K562 (cell line): ENCODE measurements at regions not wholly inside any gene's neighbourhood (a gene's known extent, or its start where the extent isn't known, plus 50 kb on each side); places are given as distances from the start of the nearest gene placed in this dataset.
A peak's percentile ranks its signal among the peaks of the same experiment; 100 is the strongest.

Experiments used
- ATAC-seq: fragments of 200-7000 bp; cut with Tn5 transposase; 3 replicates; pipeline ENCODE4 v1.9.1; 2020; ENCODE audit warnings: moderate library complexity
- BruUV-seq: library from RNA; stranded (reverse); fragments of 400-500 nt; replicated peaks from 2 replicates; lab custom pipeline; 2021; lab: Mats Ljungman, UMichigan
- CTCF ChIA-PET: fragments of 300-600 bp; formaldehyde crosslinking; extraction: SDS; loops from one replicate; lab custom pipeline; 2021; ENCODE audit warnings: low intra/inter-chr PET ratio; lab: Yijun Ruan, JAX
- POLR2A ChIA-PET: fragments of 300-600, 350-650 bp; sonication (Branson Sonifier 250); formaldehyde crosslinking; extraction: SDS; loops from one replicate; lab custom pipeline; 2021; ENCODE audit warnings: antibody characterized with exemption, inconsistent platforms; lab: Yijun Ruan, JAX
- DNase-seq, 4 experiments: peaks; one replicate each; pipeline versions ENCODE4 v3.0.0 to v3.0.0-alpha.2; 2011 to 2018; ENCODE audit warnings: low spot score in 3 of 4, mixed read lengths in 3 of 4; ENCODE audit errors: extremely low read depth in 1 of 4
- FAIRE-seq: peaks from 2 replicates; lab custom pipeline; 2011; peaks lifted over from hg19 to GRCh38; lab: Jason Lieb, UNC
- H2AFZ ChIP-seq: 2 replicates; pipeline ENCODE4 v1.6.0; 2011; ENCODE audit warnings: low read depth, low read length, control low read depth, inconsistent platforms
- H3K27ac ChIP-seq: fragments of 200-600 bp; 3 replicates; pipeline ENCODE4 v1.8.0; 2011; ENCODE audit warnings: low read depth, mild to moderate bottlenecking, control low read depth, inconsistent platforms, low read length, moderate library complexity, mixed read lengths; ENCODE audit errors: extremely low read depth
- H3K27me3 ChIP-seq, 2 experiments: fragments of 300-600 bp in 1 of 2; 2 replicates in 1 of 2; 3 replicates in 1 of 2; pipeline versions ENCODE4 v1.6.0 to v1.8.0; 2011; ENCODE audit warnings: inconsistent platforms in 2 of 2, low read length in 2 of 2, mild to moderate bottlenecking in 1 of 2, mixed read lengths in 1 of 2, moderate library complexity in 1 of 2; ENCODE audit not compliant: control insufficient read depth in 2 of 2, insufficient read depth in 2 of 2
- H3K36me3 ChIP-seq: fragments of 300-600 bp; 3 replicates; pipeline ENCODE4 v1.8.0; 2011; ENCODE audit warnings: mild to moderate bottlenecking, low read length, inconsistent platforms; ENCODE audit not compliant: control insufficient read depth, insufficient read depth
- H3K4me1 ChIP-seq, 2 experiments: fragments of 200-600 bp in 1 of 2; replicated peaks in 1 of 2; 2 replicates in 1 of 2; 3 replicates in 1 of 2; pipeline versions ENCODE4 v1.5.1 to v1.8.0; 2011; ENCODE audit warnings: inconsistent platforms in 2 of 2, low read length in 2 of 2, mild to moderate bottlenecking in 1 of 2, mixed read lengths in 1 of 2, moderate library complexity in 1 of 2; ENCODE audit not compliant: control insufficient read depth in 2 of 2, insufficient read depth in 2 of 2
- H3K4me2 ChIP-seq: 2 replicates; pipeline ENCODE4 v1.6.1; 2011; ENCODE audit warnings: low read length, control low read depth, inconsistent platforms, mixed read lengths; ENCODE audit not compliant: insufficient read depth
- H3K4me3 ChIP-seq: fragments of 200-600 bp; sonication (generic), shearing (Covaris generic); 2 replicates; pipeline ENCODE4 v1.5.1; 2016; ENCODE audit warnings: control low read depth, inconsistent platforms
- H3K79me2 ChIP-seq: fragments of 200-600 bp; 3 replicates; pipeline ENCODE4 v1.8.0; 2011; ENCODE audit warnings: low read length, inconsistent platforms; ENCODE audit not compliant: control insufficient read depth, insufficient read depth
- H3K9ac ChIP-seq, 2 experiments: 2 replicates each; pipeline versions ENCODE4 v1.6.0 to v1.6.1; 2011; ENCODE audit warnings: low read depth in 2 of 2, low read length in 2 of 2, control low read depth in 1 of 2, inconsistent platforms in 1 of 2, mild to moderate bottlenecking in 1 of 2, mixed read lengths in 1 of 2; ENCODE audit not compliant: insufficient read depth in 1 of 2
- H3K9me1 ChIP-seq: one replicate; pipeline ENCODE4 v1.6.0; 2011; ENCODE audit warnings: inconsistent platforms, mild to moderate bottlenecking, low read length, moderate library complexity; ENCODE audit not compliant: control insufficient read depth, insufficient read depth
- H3K9me3 ChIP-seq: replicated peaks from 2 replicates; pipeline ENCODE4 v1.5.1; 2011; ENCODE audit warnings: low read depth, low read length, inconsistent platforms; ENCODE audit not compliant: control insufficient read depth, insufficient read depth
- H4K20me1 ChIP-seq: replicated peaks from 2 replicates; pipeline ENCODE4 v1.6.1; 2011; ENCODE audit warnings: low read length, inconsistent platforms, mixed read lengths; ENCODE audit not compliant: control insufficient read depth, insufficient read depth
- BHLHE40 ChIP-seq: IDR thresholded peaks from 2 replicates; pipeline ENCODE4 v1.6.1; 2011; ENCODE audit warnings: low read length, improper control_type of control experiment
- BMI1 ChIP-seq: fragments of 150-350 bp; IDR thresholded peaks from 2 replicates; pipeline ENCODE4 v1.6.1; 2014; ENCODE audit warnings: low read length
- C11orf30 ChIP-seq: fragments of 450-650 bp; IDR thresholded peaks from 2 replicates; pipeline ENCODE4 v1.6.1; 2016; ENCODE audit warnings: low read depth, mild to moderate bottlenecking
- CEBPB ChIP-seq: fragments of 450-650 bp; IDR thresholded peaks from 2 replicates; pipeline ENCODE4 v1.6.1; 2016; ENCODE audit warnings: missing genetic modification characterization, missing compliant biosample characterization
- CREB3L1 ChIP-seq: fragments of 450-650 bp; IDR thresholded peaks from 2 replicates; pipeline ENCODE4 v1.6.1; 2014; ENCODE audit warnings: low read depth, mild to moderate bottlenecking, moderate library complexity, borderline replicate concordance
- HDGF ChIP-seq: fragments of 450-650 bp; IDR thresholded peaks from 2 replicates; pipeline ENCODE4 v1.6.1; 2016
- MAFG ChIP-seq: fragments of 450-650 bp; conservative IDR thresholded peaks from 2 replicates; pipeline ENCODE4 v1.6.1; 2016; ENCODE audit warnings: missing genetic modification characterization, missing compliant biosample characterization
- MAFK ChIP-seq: IDR thresholded peaks from 2 replicates; pipeline ENCODE4 v1.6.1; 2011; ENCODE audit warnings: low read length, improper control_type of control experiment
- MEF2D ChIP-seq: conservative IDR thresholded peaks from 2 replicates; pipeline ENCODE4 v1.6.1; 2016; ENCODE audit warnings: low read depth, missing genetic modification characterization, missing compliant biosample characterization
- MIER1 ChIP-seq: fragments of 450-650 bp; IDR thresholded peaks from 2 replicates; pipeline ENCODE4 v1.6.1; 2016; ENCODE audit warnings: antibody characterized with exemption, mild to moderate bottlenecking, low read depth
- NFE2 ChIP-seq: IDR thresholded peaks from 2 replicates; pipeline ENCODE4 v1.6.1; 2014; ENCODE audit warnings: antibody characterized with exemption, low read depth
- NFE2L1 ChIP-seq: fragments of 450-650 bp; IDR thresholded peaks from 2 replicates; pipeline ENCODE4 v1.6.1; 2016; ENCODE audit warnings: missing genetic modification characterization, low read depth, mild to moderate bottlenecking, missing compliant biosample characterization, moderate library complexity, borderline replicate concordance
- SIN3A ChIP-seq, 2 experiments: fragments of 150-350 bp in 1 of 2; IDR thresholded peaks; 2 replicates each; pipeline ENCODE4 v1.6.1; 2011 to 2016; ENCODE audit warnings: borderline replicate concordance in 2 of 2, low read depth in 2 of 2, low read length in 2 of 2, mild to moderate bottlenecking in 2 of 2, moderate library complexity in 2 of 2; ENCODE audit not compliant: control insufficient read depth in 1 of 2
- SPI1 ChIP-seq: IDR thresholded peaks from 2 replicates; pipeline ENCODE4 v1.6.1; 2011; ENCODE audit warnings: low read depth, low read length, control low read depth, borderline replicate concordance
- THRAP3 ChIP-seq: fragments of 450-650 bp; IDR thresholded peaks from 2 replicates; pipeline ENCODE4 v1.6.1; 2016; ENCODE audit warnings: mild to moderate bottlenecking, inconsistent platforms, borderline replicate concordance
- TRIM28 ChIP-seq: fragments of 450-650 bp; IDR thresholded peaks from 2 replicates; pipeline ENCODE4 v1.6.1; 2017
- ZNF175 ChIP-seq: fragments of 200-800 bp; sonication (Bioruptor generic); IDR thresholded peaks from 2 replicates; pipeline ENCODE4 v1.6.1; 2016; ENCODE audit warnings: low read depth, mild to moderate bottlenecking, missing genetic modification characterization, missing compliant biosample characterization
- ZNF445 ChIP-seq: fragments of 250-450 bp; sonication (Bioruptor Pico); IDR thresholded peaks from 2 replicates; pipeline ENCODE4 v1.4.0; 2020; ENCODE audit warnings: low read depth, mild to moderate bottlenecking, moderate library complexity
- WGBS: fragments of 100-300 bp; shearing (Covaris generic); methylation state at CpG from one replicate; pipeline ENCODE4 v1.1.6; 2016; ENCODE audit warnings: low coverage, mixed read lengths; ENCODE audit not compliant: insufficient coverage; ENCODE audit errors: missing lambda C conversion rate; 5-methylcytosine and 5-hydroxymethylcytosine counted together
- in situ Hi-C: fragments of 300-500 bp; cut with MboI; formaldehyde crosslinking; loops from 4 replicates; pipeline ENCODE4 v1.15.0; 2018; ENCODE audit warnings: inconsistent platforms, mixed read lengths
- intact Hi-C: fragments of 100-400 bp; cut with micrococcal nuclease; formaldehyde crosslinking; loops from 2 replicates; pipeline ENCODE4 v1.14.2; 2022

GRCh38 chr9:108300306-108301287, 555.2 kb downstream of the ACTL7B start:
- ChIA-PET CTCF (no interaction called here), POLR2A (no interaction called here)
- no peaks in the 10 kb centered on the region for H4K20me1 ChIP-seq
- no peaks in the 10 kb centered on the region for H3K36me3 ChIP-seq
- no peak overlapping the region for H2AFZ ChIP-seq
- H3K9me1 ChIP-seq: no peaks in the 10 kb centered on the region
- H3K9ac ChIP-seq: no peak overlapping the region
- H3K4me1 ChIP-seq: no peaks in the 10 kb centered on the region
- no peaks in the 10 kb centered on the region for H3K9me3 ChIP-seq
- FAIRE-seq: no peak
- TF ChIP-seq NFE2L1 (tag) (no peak), MEF2D (no peak), MAFG (0 out of 2 replicates have a peak, but pooled peaks have one; percentile 32), BHLHE40 (0 out of 2 replicates have a peak, but pooled peaks have one; percentile 17), HDGF (no peak), CEBPB (tag) (no peak), ZNF445 (CRISPR knock-in tag) (no peak), MAFK (0 out of 2 replicates have a peak, but pooled peaks have one; percentile 31), CREB3L1 (no peak), TRIM28 (no peak), SPI1 (peak; percentile 62; the same call in 1 of the 2 replicates), BMI1 (no peak), MIER1 (no peak), SIN3A (IDR thresholded peaks at IDR 0.05; ENCODE audit: borderline replicate concordance in 2 of 2, control insufficient read depth in 1 of 2, low read depth in 2 of 2, low read length in 2 of 2) (no peak), THRAP3 (no peak), ZNF175 (CRISPR knock-in tag) (no peak), NFE2 (peak; percentile 46; the same call in 1 of the 2 replicates), C11orf30 (peak; percentile 51)
- TF ChIP-seq, all 486 proteins: peak for 6
- intact Hi-C loops: no loop called here
- H3K4me3 ChIP-seq: no peak overlapping the region
- in situ Hi-C loops: no loop called here
- H3K4me2 ChIP-seq: no peak overlapping the region
- DNase-seq: no peak
- H3K79me2 ChIP-seq: no peaks in the 10 kb centered on the region
- ATAC-seq: no peak
- H3K27me3 ChIP-seq: no peaks in the 10 kb centered on the region
- 0% methylated on average over 9 of the region's 9 CpGs for WGBS
- H3K27ac ChIP-seq: no peak overlapping the region
- BruUV-seq: no TSS peak
